B cell (primary cell): ENCODE measurements at regions not wholly inside any gene's neighbourhood (a gene's known extent, or its start where the extent isn't known, plus 50 kb on each side); places are given as distances from the start of the nearest gene placed in this dataset.

Source experiments
- ATAC-seq: fragments of 200-7000 bp; cut with Tn5 transposase; one replicate; pipeline ENCODE4 v1.10.0; 2021; ENCODE audit warnings: low read depth, mild to moderate bottlenecking, moderate number of reproducible peaks, moderate library complexity
- CTCF ChIA-PET: fragments of 350-600 bp; sonication (Branson Sonifier 250); formaldehyde crosslinking; loops from one replicate; lab custom pipeline; 2021; ENCODE audit warnings: antibody characterized with exemption, inconsistent platforms; lab: Charles Lee
- POLR2A ChIA-PET: fragments of 350-600 bp; sonication (Branson Sonifier 250); formaldehyde crosslinking; loops from one replicate; lab custom pipeline; 2021; ENCODE audit warnings: antibody characterized with exemption; lab: Charles Lee
- DNase-seq: peaks from one replicate; pipeline ENCODE4 v3.0.0; 2013
- H2AFZ ChIP-seq: 2 replicates; pipeline ENCODE4 v1.6.1; 2012; ENCODE audit warnings: mild to moderate bottlenecking, low read depth, low read length; ENCODE audit not compliant: insufficient read depth, poor library complexity, severe bottlenecking
- H3K27ac ChIP-seq, 2 donors: 1 replicate in 1 of 2; 2 replicates in 1 of 2; pipeline ENCODE4 v1.5.1; 2012 to 2013; ENCODE audit warnings: low read length in 2 of 2, mild to moderate bottlenecking in 2 of 2, moderate library complexity in 1 of 2
- H3K27me3 ChIP-seq, 4 experiments: fragments of 200-600 bp in 1 of 4; sonication (generic) in 1 of 4; replicated peaks in 1 of 4; 1 replicate in 2 of 4; 2 replicates in 2 of 4; pipeline versions ENCODE4 v1.6.1 to v1.7.0; 2013 to 2016; ENCODE audit warnings: low read length in 3 of 4, mild to moderate bottlenecking in 2 of 4, mixed read lengths in 1 of 4, moderate library complexity in 1 of 4; ENCODE audit not compliant: insufficient read depth in 4 of 4, control insufficient read depth in 3 of 4; ENCODE audit errors: control extremely low read depth in 1 of 4
- H3K36me3 ChIP-seq, 2 experiments: replicated peaks in 1 of 2; 1 replicate in 1 of 2; 2 replicates in 1 of 2; pipeline versions ENCODE4 v1.6.1 to v1.7.1; 2013; ENCODE audit warnings: low read length in 1 of 2; ENCODE audit not compliant: insufficient read depth in 2 of 2, control insufficient read depth in 1 of 2; ENCODE audit errors: control extremely low read depth in 1 of 2, extremely low read depth in 1 of 2
- H3K4me1 ChIP-seq, 2 donors: fragments of 200-600 bp in 1 of 2; sonication (generic) in 1 of 2; 1 replicate in 1 of 2; 2 replicates in 1 of 2; pipeline versions ENCODE4 v1.5.1 to v1.6.1; 2013 to 2017; ENCODE audit warnings: low read length in 2 of 2; ENCODE audit not compliant: control insufficient read depth in 2 of 2, insufficient read depth in 2 of 2
- H3K4me2 ChIP-seq: replicated peaks from 2 replicates; pipeline ENCODE3; 2012; ENCODE audit warnings: mild to moderate bottlenecking, low read depth, low read length; ENCODE audit not compliant: poor library complexity, severe bottlenecking
- H3K4me3 ChIP-seq, 5 experiments: fragments of 200-600 bp in 1 of 5; sonication (generic) in 1 of 5; 1 replicate in 3 of 5; 2 replicates in 2 of 5; pipeline versions ENCODE4 v1.5.1 to v1.7.0; 2011 to 2016; ENCODE audit warnings: low read length in 4 of 5, mild to moderate bottlenecking in 4 of 5, low read depth in 2 of 5, control low read depth in 1 of 5, moderate library complexity in 1 of 5; ENCODE audit not compliant: insufficient read depth in 1 of 5; ENCODE audit errors: control extremely low read depth in 1 of 5, extremely low read depth in 1 of 5
- H3K79me2 ChIP-seq: fragments of 200-600 bp; sonication (generic); one replicate; pipeline ENCODE4 v1.6.0; 2016; ENCODE audit warnings: low read length; ENCODE audit not compliant: control insufficient read depth, insufficient read depth
- H3K9ac ChIP-seq: fragments of 200-600 bp; sonication (generic); 2 replicates; pipeline ENCODE4 v1.6.1; 2017; ENCODE audit warnings: mild to moderate bottlenecking, low read length, moderate library complexity
- H3K9me3 ChIP-seq, 3 donors: one replicate each; pipeline versions ENCODE4 v1.6.1 to v1.7.1; 2013; ENCODE audit warnings: low read length in 2 of 3; ENCODE audit not compliant: control insufficient read depth in 2 of 3, insufficient read depth in 1 of 3; ENCODE audit errors: control extremely low read depth in 1 of 3
- H4K20me1 ChIP-seq: 2 replicates; pipeline ENCODE4 v1.6.0; 2012; ENCODE audit warnings: mild to moderate bottlenecking, low read length; ENCODE audit not compliant: insufficient read depth, control insufficient read depth, poor library complexity, severe bottlenecking
- H3K27ac Mint-ChIP-seq: one replicate; pipeline ENCODE4 v1.8.0; 2021; ENCODE audit warnings: mixed read lengths
- H3K27me3 Mint-ChIP-seq: one replicate; pipeline ENCODE4 v1.8.0; 2021; ENCODE audit warnings: mixed read lengths
- H3K4me1 Mint-ChIP-seq: one replicate; pipeline ENCODE4 v1.8.0; 2021; ENCODE audit warnings: mixed read lengths
- H3K4me3 Mint-ChIP-seq: one replicate; pipeline ENCODE4 v1.8.0; 2021; ENCODE audit warnings: mixed read lengths
- H3K9me3 Mint-ChIP-seq: one replicate; pipeline ENCODE4 v1.8.0; 2022; ENCODE audit warnings: mixed read lengths; ENCODE audit not compliant: insufficient read depth
- EZH2 ChIP-seq: IDR thresholded peaks from 2 replicates; pipeline ENCODE4 v1.6.1; 2012; ENCODE audit warnings: borderline replicate concordance, low read depth, mild to moderate bottlenecking, moderate library complexity, low read length; ENCODE audit not compliant: insufficient read depth, poor library complexity, severe bottlenecking
- WGBS: methylation state at CpG from one replicate; pipeline ENCODE4 v1.1.5; 2013; ENCODE audit warnings: missing lambda C conversion rate; ENCODE audit not compliant: insufficient coverage; 5-methylcytosine and 5-hydroxymethylcytosine counted together
- intact Hi-C: fragments of 100-400 bp; cut with micrococcal nuclease; formaldehyde crosslinking; loops from one replicate; pipeline ENCODE4 v1.10.0; 2022
- TF ChIP-seq, protein P1 (sequence below): fragments of 200-600 bp; IDR thresholded peaks from one replicate; pipeline ENCODE4 v1.8.0; 2022; ENCODE audit warnings: antibody characterized with exemption, mild to moderate bottlenecking

DNA sequence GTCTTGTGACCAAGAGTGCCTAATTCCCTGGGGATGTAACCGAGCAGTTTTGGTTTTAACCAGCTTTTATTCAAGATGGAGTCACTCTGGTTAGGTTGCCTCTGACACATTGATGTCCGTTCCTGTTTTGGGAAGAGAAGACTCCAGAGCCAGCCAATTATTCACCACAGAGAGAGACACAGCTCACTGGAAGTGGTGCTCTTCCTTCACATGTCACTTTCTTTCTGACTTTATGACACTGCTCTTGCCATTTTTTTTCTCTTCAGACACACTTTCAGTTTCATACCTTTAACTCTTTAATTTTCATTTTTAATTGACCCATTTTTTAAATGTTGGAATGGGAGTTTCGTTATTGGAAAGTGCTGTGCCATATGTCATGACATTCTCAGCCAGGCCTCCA lies 418.4 kb upstream of the FSTL5 start:
- 86% methylated on average over 1 of the region's 3 CpGs for WGBS
- Histone ChIP-seq H3K27me3 (no peaks in the 10 kb centered on the region), H3K27ac (no peak overlapping the region), H3K4me1 (no peaks in the 10 kb centered on the region), H3K9ac (no peak overlapping the region), H3K79me2 (no peaks in the 10 kb centered on the region), H2AFZ (no peak overlapping the region), H4K20me1 (no peaks in the 10 kb centered on the region), H3K4me3 (no peak overlapping the region), H3K36me3 (no peaks in the 10 kb centered on the region), H3K4me2 (no peak overlapping the region), H3K9me3 (no peaks in the 10 kb centered on the region)
- no peaks in the 10 kb centered on the region for H3K9me3 Mint-ChIP-seq
- H3K4me1 Mint-ChIP-seq, result no peaks in the 10 kb centered on the region
- no peak for TF ChIP-seq EZH2
- TF ChIP-seq, protein P1, sequence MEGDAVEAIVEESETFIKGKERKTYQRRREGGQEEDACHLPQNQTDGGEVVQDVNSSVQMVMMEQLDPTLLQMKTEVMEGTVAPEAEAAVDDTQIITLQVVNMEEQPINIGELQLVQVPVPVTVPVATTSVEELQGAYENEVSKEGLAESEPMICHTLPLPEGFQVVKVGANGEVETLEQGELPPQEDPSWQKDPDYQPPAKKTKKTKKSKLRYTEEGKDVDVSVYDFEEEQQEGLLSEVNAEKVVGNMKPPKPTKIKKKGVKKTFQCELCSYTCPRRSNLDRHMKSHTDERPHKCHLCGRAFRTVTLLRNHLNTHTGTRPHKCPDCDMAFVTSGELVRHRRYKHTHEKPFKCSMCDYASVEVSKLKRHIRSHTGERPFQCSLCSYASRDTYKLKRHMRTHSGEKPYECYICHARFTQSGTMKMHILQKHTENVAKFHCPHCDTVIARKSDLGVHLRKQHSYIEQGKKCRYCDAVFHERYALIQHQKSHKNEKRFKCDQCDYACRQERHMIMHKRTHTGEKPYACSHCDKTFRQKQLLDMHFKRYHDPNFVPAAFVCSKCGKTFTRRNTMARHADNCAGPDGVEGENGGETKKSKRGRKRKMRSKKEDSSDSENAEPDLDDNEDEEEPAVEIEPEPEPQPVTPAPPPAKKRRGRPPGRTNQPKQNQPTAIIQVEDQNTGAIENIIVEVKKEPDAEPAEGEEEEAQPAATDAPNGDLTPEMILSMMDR, result no peak
- ATAC-seq, result no peak
- no peaks in the 10 kb centered on the region for H3K27me3 Mint-ChIP-seq
- no peak overlapping the region for H3K4me3 Mint-ChIP-seq
- H3K27ac Mint-ChIP-seq, result no peak overlapping the region
- ChIA-PET CTCF (no interaction called here), POLR2A (no interaction called here)
- no peak for DNase-seq
- intact Hi-C loops, result no loop called here

GRCh38 chr4:162565730-162566129 lies 401.9 kb upstream of the FSTL5 start:
- POLR2A ChIA-PET, result no interaction called here
- DNase-seq (no peak), ATAC-seq (no peak)
- Histone ChIP-seq H3K27ac (no peak overlapping the region), H3K27me3 (no peaks in the 10 kb centered on the region), H3K36me3 (no peaks in the 10 kb centered on the region), H3K9me3 (peaks cover 0 to 5% (median 0%) of the 10 kb centered on the region in 3 donors), H2AFZ (no peak overlapping the region), H3K9ac (no peak overlapping the region), H3K4me2 (no peak overlapping the region), H3K4me3 (no peak overlapping the region), H4K20me1 (no peaks in the 10 kb centered on the region), H3K4me1 (no peaks in the 10 kb centered on the region), H3K79me2 (no peaks in the 10 kb centered on the region)
- no peak for TF ChIP-seq EZH2
- TF ChIP-seq, protein P1, result no peak
- CTCF ChIA-PET, result no interaction called here
- 80% methylated on average over 1 of the region's 4 CpGs for WGBS
- intact Hi-C loops, result no loop called here
- Mint-ChIP-seq H3K4me1 (no peaks in the 10 kb centered on the region), H3K27ac (no peak overlapping the region), H3K9me3 (no peaks in the 10 kb centered on the region), H3K27me3 (no peaks in the 10 kb centered on the region), H3K4me3 (no peak overlapping the region)
